SK-N-SH treated with all-trans-retinoic acid at 6 μM for 48 hours (cell line): ENCODE measurements at regions not wholly inside any gene's neighbourhood (a gene's known extent, or its start where the extent isn't known, plus 50 kb on each side); places are given as distances from the start of the nearest gene placed in this dataset.

Source experiments
- ESRRG ChIP-seq: fragments of 250-450 bp; sonication (Bioruptor Pico); IDR thresholded peaks from 2 replicates; pipeline ENCODE4 v1.6.1; 2021; ENCODE audit warnings: mild to moderate bottlenecking
- GLIS3 ChIP-seq: fragments of 250-450 bp; sonication (Bioruptor Pico); IDR thresholded peaks from 2 replicates; pipeline ENCODE4 v1.5.0; 2020; ENCODE audit warnings: mild to moderate bottlenecking, moderate library complexity
- OSR1 ChIP-seq: fragments of 250-450 bp; sonication (Bioruptor Pico); IDR thresholded peaks from 2 replicates; pipeline ENCODE4 v1.8.0; 2022; ENCODE audit warnings: moderate library complexity, mild to moderate bottlenecking, inconsistent platforms
- RARB ChIP-seq: fragments of 250-450 bp; sonication (Bioruptor Pico); IDR thresholded peaks from 2 replicates; pipeline ENCODE4 v1.8.0; 2021; ENCODE audit warnings: mild to moderate bottlenecking, moderate library complexity
- SNAI2 ChIP-seq: fragments of 250-450 bp; sonication (Bioruptor Pico); IDR thresholded peaks from 2 replicates; pipeline ENCODE4 v1.5.0; 2020; ENCODE audit warnings: mild to moderate bottlenecking, moderate library complexity
- TCF4 ChIP-seq: fragments of 250-450 bp; sonication (Bioruptor Pico); IDR thresholded peaks from 2 replicates; pipeline ENCODE4 v1.8.0; 2021; ENCODE audit warnings: mild to moderate bottlenecking, moderate library complexity, borderline replicate concordance
- ZNF565 ChIP-seq: fragments of 450-650 bp; formaldehyde crosslinking; conservative IDR thresholded peaks from 2 replicates; pipeline ENCODE4 v1.5.0; 2020; ENCODE audit warnings: low read depth, mild to moderate bottlenecking, moderate library complexity
- TF ChIP-seq, protein P1 (sequence below): fragments of 250-450 bp; sonication (Bioruptor Pico); IDR thresholded peaks from 2 replicates; pipeline ENCODE4 v1.5.1; 2021; ENCODE audit warnings: mild to moderate bottlenecking, moderate library complexity

- no peak for TF ChIP-seq ZNF565 (CRISPR knock-in tag)
- TF ChIP-seq, protein P1, sequence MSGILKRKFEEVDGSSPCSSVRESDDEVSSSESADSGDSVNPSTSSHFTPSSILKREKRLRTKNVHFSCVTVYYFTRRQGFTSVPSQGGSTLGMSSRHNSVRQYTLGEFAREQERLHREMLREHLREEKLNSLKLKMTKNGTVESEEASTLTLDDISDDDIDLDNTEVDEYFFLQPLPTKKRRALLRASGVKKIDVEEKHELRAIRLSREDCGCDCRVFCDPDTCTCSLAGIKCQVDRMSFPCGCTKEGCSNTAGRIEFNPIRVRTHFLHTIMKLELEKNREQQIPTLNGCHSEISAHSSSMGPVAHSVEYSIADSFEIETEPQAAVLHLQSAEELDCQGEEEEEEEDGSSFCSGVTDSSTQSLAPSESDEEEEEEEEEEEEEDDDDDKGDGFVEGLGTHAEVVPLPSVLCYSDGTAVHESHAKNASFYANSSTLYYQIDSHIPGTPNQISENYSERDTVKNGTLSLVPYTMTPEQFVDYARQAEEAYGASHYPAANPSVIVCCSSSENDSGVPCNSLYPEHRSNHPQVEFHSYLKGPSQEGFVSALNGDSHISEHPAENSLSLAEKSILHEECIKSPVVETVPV (CRISPR knock-in tag): no peak
- no peak for TF ChIP-seq ESRRG
- no peak for TF ChIP-seq RARB (CRISPR knock-in tag)
- TF ChIP-seq GLIS3: no peak
- no peak for TF ChIP-seq TCF4 (CRISPR knock-in tag)
- no peak for TF ChIP-seq OSR1 (CRISPR knock-in tag)
- no peak for TF ChIP-seq SNAI2 (CRISPR knock-in tag)
Measured at GRCh38 chr2:217695033-217695520, 307.7 kb downstream of the TNS1 start.
